Transverse colon (tissue), 4 donors: ENCODE measurements at regions not wholly inside any gene's neighbourhood (a gene's known extent, or its start where the extent isn't known, plus 50 kb on each side); places are given as distances from the start of the nearest gene placed in this dataset.

ENCODE experiments used
- DNase-seq: peaks from one replicate; pipeline ENCODE4 v3.0.0-alpha.2; 2019
- H3K27ac ChIP-seq, 4 donors: fragments of 200-600 bp; sonication (generic); 2 replicates each; pipeline ENCODE4 v1.5.1; 2016 to 2018; ENCODE audit warnings: inconsistent platforms in 4 of 4
- H3K27me3 ChIP-seq: fragments of 200-600 bp; sonication (generic); 2 replicates; pipeline ENCODE4 v1.5.1; 2017; ENCODE audit warnings: inconsistent platforms
- H3K36me3 ChIP-seq, 4 donors: fragments of 200-600 bp; sonication (generic); 2 replicates each; pipeline ENCODE4 v1.5.1; 2017 to 2019; ENCODE audit warnings: inconsistent platforms in 4 of 4
- H3K4me1 ChIP-seq, 4 donors: fragments of 200-600 bp; sonication (generic); 2 replicates each; pipeline ENCODE4 v1.5.1; 2017 to 2020; ENCODE audit warnings: inconsistent platforms in 4 of 4
- H3K4me3 ChIP-seq, 4 donors: fragments of 200-600 bp; sonication (generic); 1 replicate in 1 of 4; 2 replicates in 3 of 4; pipeline versions ENCODE4 v1.5.1 to v1.6.1; 2017 to 2019; ENCODE audit warnings: inconsistent platforms in 4 of 4
- H3K9me3 ChIP-seq, 2 donors: fragments of 200-600 bp; sonication (generic); 2 replicates each; pipeline ENCODE4 v1.5.1; 2017 to 2019; ENCODE audit warnings: inconsistent platforms in 2 of 2
- EP300 ChIP-seq: sonication (generic); formaldehyde crosslinking; IDR thresholded peaks from one replicate; pipeline ENCODE4 v1.6.1; 2017; ENCODE audit warnings: antibody characterized with exemption, low read depth
- POLR2A ChIP-seq: fragments of 450-650 bp; IDR thresholded peaks from one replicate; pipeline ENCODE4 v1.6.1; 2016; ENCODE audit warnings: antibody characterized with exemption, mild to moderate bottlenecking, moderate library complexity
- POLR2AphosphoS5 ChIP-seq, 3 donors: sonication (generic); formaldehyde crosslinking; IDR thresholded peaks; one replicate each; pipeline ENCODE4 v1.6.1; 2016; ENCODE audit warnings: antibody characterized with exemption in 3 of 3
- WGBS, 2 donors: methylation state at CpG; one replicate each; pipeline ENCODE4 v1.1.5; 2018; ENCODE audit warnings: low coverage in 1 of 2; 5-methylcytosine and 5-hydroxymethylcytosine counted together
- in situ Hi-C, 4 donors: fragments of 200-750 bp; cut with MboI; loops; one replicate each; pipeline versions ENCODE4 v1.15.0 to v1.15.1; 2017; ENCODE audit warnings: low sequenced_read_pairs in 3 of 4, low pct_ligation_motif_present in 1 of 4, low pct_unique_long_range_greater_than_20kb in 1 of 4
- intact Hi-C: fragments of 100-400 bp; cut with DNase I; formaldehyde crosslinking; loops from one replicate; pipeline ENCODE4 v1.15.1; 2023; ENCODE audit warnings: low total_unique reads
- TF ChIP-seq, protein P1 (sequence below), 5 experiments: fragments of 200-600 bp in 3 of 5; fragments of 450-650 bp in 2 of 5; sonication (generic) in 3 of 5; IDR thresholded peaks; 1 replicate in 2 of 5; 2 replicates in 3 of 5; pipeline ENCODE4 v1.5.1; 2016 to 2017; ENCODE audit warnings: antibody characterized with exemption in 5 of 5, inconsistent platforms in 3 of 5, mild to moderate bottlenecking in 2 of 5, moderate library complexity in 1 of 5

DNA sequence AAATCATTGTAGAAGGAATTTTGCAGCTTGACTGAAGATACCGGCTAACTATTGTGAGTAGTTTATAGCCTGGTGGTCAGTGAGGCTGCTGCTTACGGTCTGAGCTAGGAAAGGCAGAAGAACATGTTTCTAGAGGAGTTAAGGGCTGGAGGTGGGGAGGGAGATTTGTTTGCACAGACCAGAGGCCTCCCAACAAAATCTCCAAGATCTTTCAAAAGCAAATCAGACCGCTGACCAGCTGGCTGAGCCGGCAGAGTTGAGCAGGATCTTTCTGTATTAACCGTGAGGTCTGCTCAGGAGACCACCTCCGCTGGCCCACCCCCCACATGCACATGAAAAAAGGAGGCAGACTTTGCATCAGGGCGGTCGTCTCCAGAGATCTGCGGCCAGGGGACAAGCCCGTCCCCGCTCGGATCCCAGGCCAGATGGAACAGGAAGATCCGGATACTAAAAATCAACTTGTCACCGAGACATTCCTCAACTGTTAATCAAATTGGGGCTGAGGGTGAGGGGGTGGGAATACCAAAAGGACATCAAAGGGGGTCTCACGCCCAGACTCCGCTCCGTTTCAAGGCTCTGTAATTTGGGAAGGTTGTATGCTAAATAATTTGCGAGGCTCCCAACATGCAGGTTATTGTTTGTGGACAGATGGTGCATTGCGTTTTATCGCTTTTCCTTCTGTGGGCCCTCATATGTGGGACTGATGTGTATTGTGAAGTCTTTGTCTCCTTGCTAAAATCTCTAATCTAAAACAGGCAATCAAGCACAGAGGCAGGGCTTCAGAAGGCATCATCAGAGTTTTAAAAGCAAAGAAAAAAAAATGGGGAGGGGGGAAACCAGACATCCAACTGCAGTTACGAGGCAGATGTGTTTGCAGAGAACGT, 319.0 kb downstream of the ZNF536 start:
- H3K27ac ChIP-seq: no peak overlapping the region
- TF ChIP-seq, protein P1, sequence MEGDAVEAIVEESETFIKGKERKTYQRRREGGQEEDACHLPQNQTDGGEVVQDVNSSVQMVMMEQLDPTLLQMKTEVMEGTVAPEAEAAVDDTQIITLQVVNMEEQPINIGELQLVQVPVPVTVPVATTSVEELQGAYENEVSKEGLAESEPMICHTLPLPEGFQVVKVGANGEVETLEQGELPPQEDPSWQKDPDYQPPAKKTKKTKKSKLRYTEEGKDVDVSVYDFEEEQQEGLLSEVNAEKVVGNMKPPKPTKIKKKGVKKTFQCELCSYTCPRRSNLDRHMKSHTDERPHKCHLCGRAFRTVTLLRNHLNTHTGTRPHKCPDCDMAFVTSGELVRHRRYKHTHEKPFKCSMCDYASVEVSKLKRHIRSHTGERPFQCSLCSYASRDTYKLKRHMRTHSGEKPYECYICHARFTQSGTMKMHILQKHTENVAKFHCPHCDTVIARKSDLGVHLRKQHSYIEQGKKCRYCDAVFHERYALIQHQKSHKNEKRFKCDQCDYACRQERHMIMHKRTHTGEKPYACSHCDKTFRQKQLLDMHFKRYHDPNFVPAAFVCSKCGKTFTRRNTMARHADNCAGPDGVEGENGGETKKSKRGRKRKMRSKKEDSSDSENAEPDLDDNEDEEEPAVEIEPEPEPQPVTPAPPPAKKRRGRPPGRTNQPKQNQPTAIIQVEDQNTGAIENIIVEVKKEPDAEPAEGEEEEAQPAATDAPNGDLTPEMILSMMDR (IDR thresholded peaks at IDR 0.05): no peak
- TF ChIP-seq POLR2AphosphoS5 (IDR thresholded peaks at IDR 0.05) (no peak), EP300 (no peak), POLR2A (no peak)
- H3K4me1 ChIP-seq: peaks cover 0 to 9% (median 0%) of the 10 kb centered on the region in 4 donors
- no peaks in the 10 kb centered on the region for H3K36me3 ChIP-seq
- DNase-seq: no peak
- 24 to 58% methylated on average over 9 to 22 of the region's 22 CpGs for WGBS, 2 donors
- in situ Hi-C loops: loop anchor here in 1 of 4 donors (25.0 kb wide), 2 partner anchors 671 to 1346 kb away; no protein-coding TSS in a partner anchor
- intact Hi-C loops: no loop called here
- H3K9me3 ChIP-seq: no peaks in the 10 kb centered on the region
- peaks cover 39% of the 10 kb centered on the region for H3K27me3 ChIP-seq
- no peak overlapping the region for H3K4me3 ChIP-seq

DNA sequence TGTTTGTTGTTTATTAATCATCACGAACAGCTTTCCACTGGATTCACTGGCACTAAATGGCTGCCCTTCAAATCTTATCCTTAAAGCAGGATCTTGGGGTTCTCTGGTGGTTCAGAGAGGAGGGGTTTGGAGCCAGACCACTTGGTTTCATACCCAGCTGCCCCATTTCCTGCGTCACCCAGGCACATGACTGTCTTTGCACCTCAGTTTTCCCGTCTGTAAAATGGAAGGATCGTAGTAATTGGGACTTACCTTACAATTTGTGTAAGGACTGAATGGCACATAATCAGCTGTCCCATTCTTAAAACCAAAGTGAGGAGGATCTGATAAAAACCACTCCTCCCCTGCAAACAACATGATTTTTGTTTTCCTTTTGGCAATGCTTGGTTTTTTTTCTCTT, 318.3 kb downstream of the ZNF536 start:
- 63 to 75% methylated on average over 3 to 4 of the region's 4 CpGs for WGBS, 2 donors
- Histone ChIP-seq H3K4me1 (peaks cover 0 to 9% (median 0%) of the 10 kb centered on the region in 4 donors), H3K27me3 (peaks cover 39% of the 10 kb centered on the region), H3K9me3 (no peaks in the 10 kb centered on the region), H3K36me3 (no peaks in the 10 kb centered on the region), H3K27ac (no peak overlapping the region), H3K4me3 (no peak overlapping the region)
- no peak for TF ChIP-seq EP300
- TF ChIP-seq POLR2AphosphoS5 (IDR thresholded peaks at IDR 0.05): no peak
- no peak for TF ChIP-seq POLR2A
- TF ChIP-seq, protein P1 (IDR thresholded peaks at IDR 0.05): no peak
- intact Hi-C loops: no loop called here
- DNase-seq: no peak
- in situ Hi-C loops: loop anchor here in 1 of 4 donors (25.0 kb wide), 2 partner anchors 672 to 1347 kb away; no protein-coding TSS in a partner anchor

DNA sequence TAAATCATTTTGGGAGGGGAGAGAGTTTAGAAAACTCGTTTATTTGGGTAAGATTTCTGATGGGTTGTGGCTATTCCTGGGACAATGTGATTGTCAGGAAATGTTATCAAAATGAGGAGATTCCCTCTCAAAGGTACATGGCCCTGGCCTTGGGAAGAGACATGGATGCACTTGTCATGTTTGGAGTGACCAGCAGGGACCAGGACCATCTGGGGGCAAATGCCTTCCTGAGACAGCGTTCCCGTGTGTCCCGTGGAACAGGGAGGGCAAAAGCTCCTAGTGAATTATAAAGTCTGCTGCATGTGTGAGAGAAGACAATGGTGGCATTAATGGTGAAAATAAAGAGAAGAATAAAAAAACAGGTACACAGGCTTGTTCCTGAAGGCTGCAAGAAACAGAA, 317.3 kb downstream of the ZNF536 start:
- 51 to 57% methylated on average over 4 of the region's 4 CpGs for WGBS, 2 donors
- TF ChIP-seq EP300 (no peak), POLR2A (no peak), POLR2AphosphoS5 (IDR thresholded peaks at IDR 0.05) (no peak)
- TF ChIP-seq, protein P1 (IDR thresholded peaks at IDR 0.05): no peak
- in situ Hi-C loops: loop anchor here in 1 of 4 donors (25.0 kb wide), 2 partner anchors 673 to 1348 kb away; no protein-coding TSS in a partner anchor
- Histone ChIP-seq H3K27me3 (peaks cover 39% of the 10 kb centered on the region), H3K4me3 (no peak overlapping the region), H3K36me3 (no peaks in the 10 kb centered on the region), H3K9me3 (no peaks in the 10 kb centered on the region), H3K4me1 (peaks cover 0 to 9% (median 0%) of the 10 kb centered on the region in 4 donors), H3K27ac (no peak overlapping the region)
- DNase-seq: no peak
- intact Hi-C loops: loop anchor here (10.0 kb wide), 2 partner anchors 1355 to 1535 kb away; no protein-coding TSS in a partner anchor

DNA sequence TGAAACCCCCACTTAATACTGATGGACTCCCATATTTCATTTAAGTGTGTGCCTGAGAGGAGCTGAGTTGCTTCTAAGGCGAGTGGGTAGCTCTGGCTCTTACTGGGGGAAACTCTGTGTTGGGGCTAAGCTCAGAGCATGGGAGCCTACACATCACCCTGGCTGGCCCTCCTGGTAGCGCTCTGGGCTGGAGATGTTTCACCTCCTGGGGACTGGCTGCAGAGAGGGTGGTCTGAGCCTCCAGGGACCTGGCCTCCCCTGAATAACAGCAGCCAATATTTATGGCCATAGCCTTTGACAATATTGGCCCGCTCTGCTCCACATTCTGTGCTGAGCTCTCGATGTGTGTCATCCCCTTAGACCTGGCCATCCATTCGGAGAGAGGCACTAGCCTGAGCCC, 316.5 kb downstream of the ZNF536 start:
- TF ChIP-seq POLR2A (no peak), EP300 (no peak), POLR2AphosphoS5 (IDR thresholded peaks at IDR 0.05) (no peak)
- TF ChIP-seq, protein P1 (IDR thresholded peaks at IDR 0.05): no peak
- no peak for DNase-seq
- Histone ChIP-seq H3K4me3 (no peak overlapping the region), H3K4me1 (peaks cover 0 to 9% (median 0%) of the 10 kb centered on the region in 4 donors), H3K27me3 (peaks cover 39% of the 10 kb centered on the region), H3K27ac (no peak overlapping the region), H3K36me3 (no peaks in the 10 kb centered on the region), H3K9me3 (no peaks in the 10 kb centered on the region)
- in situ Hi-C loops (loop anchor here in 1 of 4 donors (25.0 kb wide), 2 partner anchors 674 to 1349 kb away; no protein-coding TSS in a partner anchor), intact Hi-C loops (loop anchor here (10.0 kb wide), 2 partner anchors 1356 to 1536 kb away; no protein-coding TSS in a partner anchor)
- WGBS, 2 donors: 89% methylated on average over 5 of the region's 5 CpGs; no CpG with 5 or more reads in 1 of the 2 donors
